Fibroblast of lung (primary cell): ENCODE measurements at regions not wholly inside any gene's neighbourhood (a gene's known extent, or its start where the extent isn't known, plus 50 kb on each side); places are given as distances from the start of the nearest gene placed in this dataset.

Source experiments
- CTCF ChIP-seq, 2 donors: IDR thresholded peaks in 1 of 2; conservative IDR thresholded peaks in 1 of 2; 1 replicate in 1 of 2; 2 replicates in 1 of 2; pipeline ENCODE4 v1.5.1; 2011 to 2012; ENCODE audit warnings: low read length in 2 of 2, control low read depth in 1 of 2, inconsistent platforms in 1 of 2, low read depth in 1 of 2, mild to moderate bottlenecking in 1 of 2
- EZH2 ChIP-seq: IDR thresholded peaks from 2 replicates; pipeline ENCODE4 v1.5.1; 2012; ENCODE audit warnings: low read length, control low read depth, mild to moderate bottlenecking; ENCODE audit errors: missing control alignments

- no peak for TF ChIP-seq CTCF (conservative IDR thresholded peaks at IDR 0.05 in 1 of 2, IDR thresholded peaks at IDR 0.05 in 1 of 2; ENCODE audit: low read depth in 1 of 2, low read length in 2 of 2)
- no peak for TF ChIP-seq EZH2
Observed at GRCh38 chr6:140043762-140044378, 669.4 kb upstream of the CITED2 start.
